ENCODE measurements at regions not wholly inside any gene's neighbourhood (a gene's known extent, or its start where the extent isn't known, plus 50 kb on each side); places are given as distances from the start of the nearest gene placed in this dataset.

DNA sequence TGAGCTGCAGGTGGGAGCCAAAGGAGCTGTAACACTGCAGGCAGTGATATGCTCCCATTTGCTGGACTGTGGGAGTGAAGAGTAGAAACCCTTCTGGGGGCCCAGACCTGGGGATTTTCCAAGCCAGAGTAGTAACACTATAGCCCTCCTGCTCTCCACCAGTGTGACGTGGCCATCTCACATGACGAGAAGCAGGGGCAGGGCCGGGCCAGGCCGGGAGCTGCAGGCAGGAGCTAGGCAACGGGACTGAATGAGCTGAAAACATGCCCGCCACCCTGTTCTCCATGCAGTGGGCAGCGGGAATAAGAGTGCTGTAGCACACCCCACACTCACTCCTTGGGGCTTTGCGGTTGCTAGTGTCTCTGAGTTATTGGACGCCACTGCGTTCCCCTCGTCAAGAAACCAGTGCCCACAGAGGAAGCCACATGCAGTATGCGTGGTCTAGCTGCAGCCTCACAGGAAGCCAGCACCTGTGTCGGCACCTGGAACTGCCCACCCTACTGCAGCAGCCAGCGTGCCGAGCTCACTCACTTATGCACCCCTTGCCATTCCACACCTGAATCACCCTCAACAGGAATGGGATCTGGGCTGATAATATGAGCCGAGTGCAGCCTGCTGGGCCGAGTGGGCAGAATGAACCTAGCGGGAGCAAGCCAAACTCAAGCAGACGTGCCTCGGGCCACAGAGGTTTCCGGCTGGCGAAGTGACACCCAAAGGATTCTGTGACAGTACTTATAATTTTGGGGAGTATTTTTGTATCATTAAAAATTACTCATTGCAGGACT lies 1389.6 kb downstream of the KCNT2 start:
- DNase-seq, result no peak
- Histone ChIP-seq H3K27ac (no peak overlapping the region), H3K27me3 (no peaks in the 10 kb centered on the region), H3K36me3 (no peaks in the 10 kb centered on the region), H3K4me3 (no peak overlapping the region), H3K9me3 (no peaks in the 10 kb centered on the region), H3K4me1 (no peaks in the 10 kb centered on the region)
- intact Hi-C loops (cut with DNase I; ENCODE audit: low total_unique reads), result no loop called here
- TF ChIP-seq CTCF (IDR thresholded peaks at IDR 0.05 in 4 of 5, conservative IDR thresholded peaks at IDR 0.05 in 1 of 5) (no peak), POLR2A (IDR thresholded peaks at IDR 0.05) (no peak)
- in situ Hi-C loops (cut with MboI; ENCODE audit: low sequenced_read_pairs in 4 of 4), result no loop called here
- no peak for ATAC-seq

GRCh38 chr1:195202241-195202640 lies 1406.0 kb downstream of the KCNT2 start:
- Histone ChIP-seq H3K27me3 (no peaks in the 10 kb centered on the region), H3K27ac (no peak overlapping the region), H3K9me3 (no peaks in the 10 kb centered on the region), H3K4me3 (no peak overlapping the region), H3K4me1 (no peaks in the 10 kb centered on the region), H3K36me3 (no peaks in the 10 kb centered on the region)
- DNase-seq (no peak), ATAC-seq (no peak)
- intact Hi-C loops (cut with DNase I; ENCODE audit: low total_unique reads), result no loop called here
- in situ Hi-C loops (cut with MboI; ENCODE audit: low sequenced_read_pairs in 4 of 4), result no loop called here
- no peak for TF ChIP-seq POLR2A (IDR thresholded peaks at IDR 0.05)
- no peak for TF ChIP-seq CTCF (IDR thresholded peaks at IDR 0.05 in 4 of 5, conservative IDR thresholded peaks at IDR 0.05 in 1 of 5)

GRCh38 chr1:195200772-195201171 lies 1407.5 kb downstream of the KCNT2 start:
- no peak for TF ChIP-seq POLR2A (IDR thresholded peaks at IDR 0.05)
- TF ChIP-seq CTCF (IDR thresholded peaks at IDR 0.05 in 4 of 5, conservative IDR thresholded peaks at IDR 0.05 in 1 of 5), result no peak
- intact Hi-C loops (cut with DNase I; ENCODE audit: low total_unique reads) (no loop called here), in situ Hi-C loops (cut with MboI; ENCODE audit: low sequenced_read_pairs in 4 of 4) (no loop called here)
- Histone ChIP-seq H3K9me3 (no peaks in the 10 kb centered on the region), H3K27me3 (no peaks in the 10 kb centered on the region), H3K27ac (no peak overlapping the region), H3K36me3 (no peaks in the 10 kb centered on the region), H3K4me3 (no peak overlapping the region), H3K4me1 (no peaks in the 10 kb centered on the region)
- no peak for DNase-seq
- ATAC-seq, result no peak

- intact Hi-C loops (cut with DNase I; ENCODE audit: low total_unique reads), result no loop called here
- DNase-seq (no peak), ATAC-seq (no peak)
- in situ Hi-C loops (cut with MboI; ENCODE audit: low sequenced_read_pairs in 4 of 4), result no loop called here
- Histone ChIP-seq H3K36me3 (no peaks in the 10 kb centered on the region), H3K27me3 (no peaks in the 10 kb centered on the region), H3K4me1 (no peaks in the 10 kb centered on the region), H3K27ac (no peak overlapping the region), H3K9me3 (no peaks in the 10 kb centered on the region), H3K4me3 (no peak overlapping the region)
- TF ChIP-seq CTCF (IDR thresholded peaks at IDR 0.05 in 4 of 5, conservative IDR thresholded peaks at IDR 0.05 in 1 of 5) (no peak), POLR2A (IDR thresholded peaks at IDR 0.05) (no peak)
Observed at GRCh38 chr1:195197116-195197515, 1411.1 kb downstream of the KCNT2 start.
